ENCODE measurements at regions not wholly inside any gene's neighbourhood (a gene's known extent, or its start where the extent isn't known, plus 50 kb on each side); places are given as distances from the start of the nearest gene placed in this dataset.

- no peaks in the 10 kb centered on the region for H3F3A ChIP-seq (replicated peaks; ENCODE audit: insufficient read depth)
- no peak overlapping the region for H2AFZ ChIP-seq (ENCODE audit: low read depth)
- no peak overlapping the region for H3K9ac ChIP-seq
- no peaks in the 10 kb centered on the region for H3K79me2 ChIP-seq (ENCODE audit: insufficient read depth)
- peaks cover 26% of the 10 kb centered on the region; the same call in 1 of the 2 replicates for H3K27me3 ChIP-seq (ENCODE audit: insufficient read depth)
- POLR2A ChIA-PET: no interaction called here
- no peak for DNase-seq
- no peaks in the 10 kb centered on the region for H3K36me3 ChIP-seq (replicated peaks in 1 of 2; ENCODE audit: control insufficient read depth in 1 of 2, insufficient read depth in 2 of 2, low read length in 1 of 2)
- 46% methylated on average over 4 of the region's 4 CpGs for WGBS (ENCODE audit: low lambda C conversion rate)
- no peak overlapping the region for H3K4me3 ChIP-seq (ENCODE audit: low read depth in 2 of 2, low read length in 1 of 2)
- no peak overlapping the region for H3K4me2 ChIP-seq
- TF ChIP-seq RFX5 (IDR thresholded peaks at IDR 0.05; ENCODE audit: low read length) (no peak), RCOR1 (IDR thresholded peaks at IDR 0.05; ENCODE audit: low read length) (no peak)
- H4K20me1 ChIP-seq (ENCODE audit: insufficient read depth): no peaks in the 10 kb centered on the region
- no peak overlapping the region for H3K27ac ChIP-seq (ENCODE audit: low read depth in 2 of 2, low read length in 1 of 2)
- CTCF ChIA-PET: no interaction called here
- no peaks in the 10 kb centered on the region for H3K4me1 ChIP-seq (ENCODE audit: control insufficient read depth in 1 of 2, insufficient read depth in 2 of 2, low read depth in 1 of 2, low read length in 1 of 2)
- H3K9me3 ChIP-seq: no peaks in the 10 kb centered on the region
- H3K9me2 ChIP-seq: no peaks in the 10 kb centered on the region
Observed at GRCh38 chr5:173383711-173384110, 55.5 kb upstream of the STC2 start.

GRCh38 chr5:173378727-173379126 is 50.5 kb upstream of the STC2 start:
- H3K9me2 ChIP-seq: no peaks in the 10 kb centered on the region
- WGBS (ENCODE audit: low lambda C conversion rate): 5% methylated on average over 3 of the region's 3 CpGs
- DNase-seq: no peak
- no peak for TF ChIP-seq FOXJ3 (CRISPR knock-in tag; IDR thresholded peaks at IDR 0.05)
- TF ChIP-seq NFIC (IDR thresholded peaks at IDR 0.05; ENCODE audit: borderline replicate concordance): no peak
- TF ChIP-seq, protein P1, sequence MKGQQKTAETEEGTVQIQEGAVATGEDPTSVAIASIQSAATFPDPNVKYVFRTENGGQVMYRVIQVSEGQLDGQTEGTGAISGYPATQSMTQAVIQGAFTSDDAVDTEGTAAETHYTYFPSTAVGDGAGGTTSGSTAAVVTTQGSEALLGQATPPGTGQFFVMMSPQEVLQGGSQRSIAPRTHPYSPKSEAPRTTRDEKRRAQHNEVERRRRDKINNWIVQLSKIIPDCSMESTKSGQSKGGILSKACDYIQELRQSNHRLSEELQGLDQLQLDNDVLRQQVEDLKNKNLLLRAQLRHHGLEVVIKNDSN (IDR thresholded peaks at IDR 0.05; ENCODE audit: borderline replicate concordance, low read depth): no peak
- TF ChIP-seq TEAD4 (IDR thresholded peaks at IDR 0.05; ENCODE audit: borderline replicate concordance, insufficient read depth): no peak
- H3K4me3 ChIP-seq (ENCODE audit: low read depth in 2 of 2, low read length in 1 of 2): no peak overlapping the region
- no peaks in the 10 kb centered on the region for H3K9me3 ChIP-seq
- POLR2A ChIA-PET: no interaction called here
- no peaks in the 10 kb centered on the region for H3K4me1 ChIP-seq (ENCODE audit: control insufficient read depth in 1 of 2, insufficient read depth in 2 of 2, low read depth in 1 of 2, low read length in 1 of 2)
- no peak overlapping the region for H3K4me2 ChIP-seq
- peaks cover 26% of the 10 kb centered on the region; the same call in 1 of the 2 replicates for H3K27me3 ChIP-seq (ENCODE audit: insufficient read depth)
- H2AFZ ChIP-seq (ENCODE audit: low read depth): no peak overlapping the region
- no peaks in the 10 kb centered on the region for H3F3A ChIP-seq (replicated peaks; ENCODE audit: insufficient read depth)
- CTCF ChIA-PET: no interaction called here
- H3K27ac ChIP-seq (ENCODE audit: low read depth in 2 of 2, low read length in 1 of 2): no peak overlapping the region
- H3K36me3 ChIP-seq (replicated peaks in 1 of 2; ENCODE audit: control insufficient read depth in 1 of 2, insufficient read depth in 2 of 2, low read length in 1 of 2): no peaks in the 10 kb centered on the region
- H3K9ac ChIP-seq: no peak overlapping the region
- H4K20me1 ChIP-seq (ENCODE audit: insufficient read depth): no peaks in the 10 kb centered on the region
- H3K79me2 ChIP-seq (ENCODE audit: insufficient read depth): no peaks in the 10 kb centered on the region
